ENCODE measurements at regions not wholly inside any gene's neighbourhood (a gene's known extent, or its start where the extent isn't known, plus 50 kb on each side); places are given as distances from the start of the nearest gene placed in this dataset.
"Not testable (repeated sequence)": the region's sequence is repeated elsewhere in the genome, so short reads cannot be mapped to it uniquely, and the experiment has no call there.

- no peak for DNase-seq
Measured at GRCh38 chr12:72869024-72869423, 596.9 kb downstream of the TRHDE start.

- DNase-seq = no peak
Measured at GRCh38 chr12:72872238-72872887, 600.2 kb downstream of the TRHDE start.

GRCh38 chr12:72872996-72873395, 600.8 kb downstream of the TRHDE start:
- DNase-seq = no peak

GRCh38 chr12:72876092-72876491, 603.9 kb downstream of the TRHDE start:
- no peak for DNase-seq

- DNase-seq = no peak
Measured at GRCh38 chr12:72888693-72889092, 616.5 kb downstream of the TRHDE start.

GRCh38 chr12:72889791-72890190, 617.6 kb downstream of the TRHDE start:
- no peak for DNase-seq

- DNase-seq = no peak
Measured at GRCh38 chr12:72901685-72902084, 629.5 kb downstream of the TRHDE start.

GRCh38 chr12:72925716-72926115, 653.5 kb downstream of the TRHDE start:
- DNase-seq = no peak

GRCh38 chr12:72931838-72932237, 659.7 kb downstream of the TRHDE start:
- not testable (repeated sequence) for DNase-seq

GRCh38 chr12:72937486-72937885, 665.3 kb downstream of the TRHDE start:
- DNase-seq = no peak

GRCh38 chr12:72957454-72957853, 685.3 kb downstream of the TRHDE start:
- DNase-seq = no peak

GRCh38 chr12:72966684-72967083, 694.5 kb downstream of the TRHDE start:
- DNase-seq = no peak

- no peak for DNase-seq
Measured at GRCh38 chr12:72974954-72975555, 702.9 kb downstream of the TRHDE start.

GRCh38 chr12:72978999-72979398, 706.8 kb downstream of the TRHDE start:
- DNase-seq = no peak

GRCh38 chr12:72982356-72982755, 710.2 kb downstream of the TRHDE start:
- no peak for DNase-seq

- no peak for DNase-seq
Measured at GRCh38 chr12:72986963-72987362, 714.8 kb downstream of the TRHDE start.

GRCh38 chr12:72989458-72989947, 717.3 kb downstream of the TRHDE start:
- no peak for DNase-seq

GRCh38 chr12:72995029-72995428, 722.9 kb downstream of the TRHDE start:
- DNase-seq = not testable (repeated sequence)

- no peak for DNase-seq
Measured at GRCh38 chr12:72995616-72996015, 723.4 kb downstream of the TRHDE start.

GRCh38 chr12:73001806-73002205, 729.6 kb downstream of the TRHDE start:
- not testable (repeated sequence) for DNase-seq

GRCh38 chr12:73002504-73002903, 730.3 kb downstream of the TRHDE start:
- not testable (repeated sequence) for DNase-seq

GRCh38 chr12:73009138-73009834, 737.1 kb downstream of the TRHDE start:
- not testable (repeated sequence) for DNase-seq

- no peak for DNase-seq
Measured at GRCh38 chr12:73017981-73018380, 745.8 kb downstream of the TRHDE start.

GRCh38 chr12:73053893-73054292, 781.7 kb downstream of the TRHDE start:
- no peak for DNase-seq

Measured in inflammatory macrophage treated with lipopolysaccharide for 4 hours (primary cell).